Activated CD4-positive, alpha-beta T cell treated with anti-CD3 and anti-CD28 coated beads, Interleukin-2, amount 10 ng/mL, durations not matched to agents 7 days and 5 days (primary cell): ENCODE measurements at regions not wholly inside any gene's neighbourhood (a gene's known extent, or its start where the extent isn't known, plus 50 kb on each side); places are given as distances from the start of the nearest gene placed in this dataset.

ENCODE experiments used
- CTCF ChIA-PET: fragments of 350-600 bp; sonication (Branson Sonifier 250); formaldehyde crosslinking; loops from one replicate; lab custom pipeline; 2021; ENCODE audit warnings: antibody characterized with exemption; lab: Charles Lee
- POLR2A ChIA-PET: fragments of 350-600 bp; sonication (Branson Sonifier 250); formaldehyde crosslinking; loops from one replicate; lab custom pipeline; 2021; ENCODE audit warnings: antibody characterized with exemption; lab: Charles Lee
- DNase-seq: peaks from one replicate; pipeline ENCODE4 v3.0.0-alpha.2; 2020
- H3K27ac Mint-ChIP-seq: one replicate; pipeline ENCODE4 v1.8.0; 2021; ENCODE audit warnings: mild to moderate bottlenecking, moderate library complexity, mixed read lengths
- H3K27me3 Mint-ChIP-seq: one replicate; pipeline ENCODE4 v1.8.0; 2021; ENCODE audit warnings: mixed read lengths
- H3K36me3 Mint-ChIP-seq: one replicate; pipeline ENCODE4 v1.8.0; 2021; ENCODE audit warnings: low read depth, mixed read lengths
- H3K4me1 Mint-ChIP-seq: one replicate; pipeline ENCODE4 v1.8.0; 2021; ENCODE audit warnings: mixed read lengths
- H3K4me3 Mint-ChIP-seq: one replicate; pipeline ENCODE4 v1.8.0; 2021; ENCODE audit warnings: mild to moderate bottlenecking, moderate library complexity, mixed read lengths
- H3K9me3 Mint-ChIP-seq: one replicate; pipeline ENCODE4 v1.8.0; 2021; ENCODE audit warnings: mixed read lengths

DNA sequence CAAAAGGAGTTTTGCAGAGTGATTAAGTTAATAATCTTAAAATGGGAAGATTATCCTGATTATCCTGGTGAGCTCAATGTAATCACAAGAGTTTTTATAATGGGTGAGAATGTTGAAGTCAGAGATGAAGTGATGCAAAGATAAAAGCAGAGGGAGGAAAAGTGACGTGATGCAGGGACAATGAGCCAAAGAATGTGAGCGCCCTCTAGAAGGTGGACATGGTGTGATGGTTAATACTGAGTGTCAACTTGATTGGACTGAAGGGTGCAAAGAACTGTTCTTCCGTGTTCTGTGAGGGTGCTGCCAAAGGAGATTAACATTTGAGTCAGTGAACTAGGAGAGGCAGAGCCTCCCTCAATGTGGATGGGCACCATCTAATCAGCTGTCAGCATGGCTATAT is 569.6 kb upstream of the AGTR1 start:
- no peak overlapping the region for H3K27ac Mint-ChIP-seq
- no peak overlapping the region for H3K4me3 Mint-ChIP-seq
- no peaks in the 10 kb centered on the region for H3K27me3 Mint-ChIP-seq
- no peaks in the 10 kb centered on the region for H3K36me3 Mint-ChIP-seq
- DNase-seq = no peak
- ChIA-PET CTCF (no interaction called here), POLR2A (no interaction called here)
- H3K4me1 Mint-ChIP-seq = no peaks in the 10 kb centered on the region
- peaks cover 3% of the 10 kb centered on the region for H3K9me3 Mint-ChIP-seq

DNA sequence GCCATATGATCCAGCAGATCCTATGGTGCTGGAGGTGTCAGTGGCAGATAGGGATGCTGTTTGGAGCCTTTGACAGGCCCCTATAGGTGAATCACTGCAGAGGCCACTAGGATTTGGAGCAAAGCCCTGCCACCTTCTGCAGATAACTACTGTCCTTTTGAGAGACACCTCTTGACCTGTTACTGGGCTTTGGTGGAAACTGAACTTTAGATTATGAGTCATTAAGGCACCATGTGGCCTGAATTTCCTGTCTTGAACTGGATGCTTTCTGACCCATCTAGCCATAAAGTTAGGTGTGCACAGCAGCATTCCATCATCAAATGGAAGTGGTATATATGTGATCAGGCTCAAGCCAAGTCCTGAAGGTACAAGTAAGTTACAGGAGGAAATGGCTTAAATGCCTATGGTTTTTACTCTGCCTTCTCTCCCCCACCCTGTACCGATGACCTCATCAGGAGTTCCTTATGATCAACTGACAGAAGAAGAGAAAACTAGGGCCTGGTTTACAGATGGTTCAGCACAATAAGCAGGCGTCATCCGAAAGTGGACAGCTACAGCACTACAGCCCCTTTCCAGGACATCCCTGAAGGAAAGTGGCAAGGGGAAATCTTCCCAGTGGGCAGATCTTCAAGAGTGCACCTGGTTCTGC is 565.6 kb upstream of the AGTR1 start:
- no peak overlapping the region for H3K27ac Mint-ChIP-seq
- peaks cover 3% of the 10 kb centered on the region for H3K9me3 Mint-ChIP-seq
- no peak for DNase-seq
- no peaks in the 10 kb centered on the region for H3K36me3 Mint-ChIP-seq
- no peak overlapping the region for H3K4me3 Mint-ChIP-seq
- H3K27me3 Mint-ChIP-seq = no peaks in the 10 kb centered on the region
- no peaks in the 10 kb centered on the region for H3K4me1 Mint-ChIP-seq
- ChIA-PET POLR2A (no interaction called here), CTCF (no interaction called here)

DNA sequence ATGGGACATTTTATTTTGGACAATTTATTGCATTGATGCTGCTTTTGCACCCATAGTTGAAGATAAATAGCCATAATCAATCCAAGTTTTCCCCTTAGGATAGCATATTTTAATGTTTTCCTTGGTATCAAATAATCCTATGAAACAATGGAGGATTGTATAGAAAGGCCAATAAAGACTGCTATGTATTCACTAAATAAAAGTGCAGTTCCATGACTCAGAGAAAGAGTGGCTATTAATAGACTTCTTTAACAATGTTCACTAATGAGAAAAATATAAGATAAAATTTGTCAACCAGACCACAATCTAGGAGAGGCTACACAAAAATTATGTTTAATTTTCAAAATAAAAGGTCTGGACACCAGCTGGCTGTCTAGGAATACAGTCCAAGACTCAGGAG is 560.9 kb upstream of the AGTR1 start:
- no peak overlapping the region for H3K4me3 Mint-ChIP-seq
- H3K4me1 Mint-ChIP-seq = no peaks in the 10 kb centered on the region
- no peaks in the 10 kb centered on the region for H3K9me3 Mint-ChIP-seq
- no peaks in the 10 kb centered on the region for H3K27me3 Mint-ChIP-seq
- no peaks in the 10 kb centered on the region for H3K36me3 Mint-ChIP-seq
- DNase-seq = no peak
- ChIA-PET POLR2A (no interaction called here), CTCF (no interaction called here)
- H3K27ac Mint-ChIP-seq = no peak overlapping the region

DNA sequence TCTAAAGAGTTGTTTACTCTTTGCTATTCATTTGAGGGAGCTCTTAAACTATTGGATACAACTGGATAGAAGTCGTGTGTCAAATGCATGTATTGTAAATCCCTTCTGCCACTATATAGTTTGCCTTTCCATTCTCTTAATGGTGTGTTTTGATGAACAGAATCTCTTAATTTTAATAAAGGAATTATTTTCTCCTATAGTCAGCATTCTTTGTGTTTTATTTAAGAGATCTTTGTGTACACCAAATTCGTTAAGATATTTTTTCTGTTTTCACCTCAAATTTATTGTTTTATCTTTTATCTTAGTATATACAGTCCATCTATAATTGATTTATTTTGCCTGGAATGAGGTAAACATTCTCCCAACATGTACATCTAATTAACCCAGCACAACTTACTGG is 551.5 kb upstream of the AGTR1 start:
- no peaks in the 10 kb centered on the region for H3K9me3 Mint-ChIP-seq
- no peak for DNase-seq
- H3K27me3 Mint-ChIP-seq = no peaks in the 10 kb centered on the region
- H3K27ac Mint-ChIP-seq = no peak overlapping the region
- ChIA-PET POLR2A (no interaction called here), CTCF (no interaction called here)
- no peaks in the 10 kb centered on the region for H3K4me1 Mint-ChIP-seq
- no peak overlapping the region for H3K4me3 Mint-ChIP-seq
- no peaks in the 10 kb centered on the region for H3K36me3 Mint-ChIP-seq

DNA sequence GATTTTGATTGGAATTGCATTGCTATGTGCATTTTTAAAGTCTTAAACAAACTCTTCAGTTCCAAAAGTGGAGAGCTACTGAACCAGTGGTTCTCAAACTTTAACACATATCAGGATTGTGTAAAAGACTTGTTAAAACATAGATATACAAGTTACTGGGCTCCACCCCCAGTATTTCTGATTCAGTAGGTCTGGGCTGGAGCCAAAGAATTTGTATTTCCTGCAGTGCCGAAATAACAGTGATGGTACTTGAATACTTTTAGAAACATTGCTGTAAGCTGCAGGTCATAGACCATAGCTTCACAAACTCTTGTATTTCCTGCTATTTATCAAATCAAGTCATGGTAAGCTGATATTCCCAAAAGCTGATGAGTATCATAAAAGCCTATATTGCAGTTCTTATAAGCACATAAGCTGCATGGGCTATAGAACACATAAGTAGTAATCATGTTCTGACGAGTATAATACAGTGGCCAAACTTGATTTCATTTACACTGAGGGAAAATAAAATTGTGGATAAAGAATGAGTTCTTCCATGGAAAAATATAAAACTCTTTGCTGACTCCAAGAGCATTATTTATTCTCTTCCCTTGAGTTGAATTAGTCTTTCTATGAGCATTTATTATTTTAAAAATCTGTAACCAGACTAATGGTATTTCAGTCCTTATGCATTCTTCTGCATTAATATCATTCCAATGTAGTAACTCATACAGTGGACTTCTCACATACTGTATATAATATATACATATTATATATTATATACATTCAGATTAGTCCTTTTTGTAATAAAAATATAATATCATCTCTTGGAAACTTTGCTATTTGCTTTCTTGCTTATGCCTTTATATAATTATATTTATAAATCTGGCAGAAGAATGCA is 550.5 kb upstream of the AGTR1 start:
- Mint-ChIP-seq H3K9me3 (no peaks in the 10 kb centered on the region), H3K4me3 (no peak overlapping the region), H3K4me1 (no peaks in the 10 kb centered on the region), H3K27ac (no peak overlapping the region), H3K36me3 (no peaks in the 10 kb centered on the region), H3K27me3 (no peaks in the 10 kb centered on the region)
- DNase-seq = no peak
- POLR2A ChIA-PET = no interaction called here
- CTCF ChIA-PET = no interaction called here

DNA sequence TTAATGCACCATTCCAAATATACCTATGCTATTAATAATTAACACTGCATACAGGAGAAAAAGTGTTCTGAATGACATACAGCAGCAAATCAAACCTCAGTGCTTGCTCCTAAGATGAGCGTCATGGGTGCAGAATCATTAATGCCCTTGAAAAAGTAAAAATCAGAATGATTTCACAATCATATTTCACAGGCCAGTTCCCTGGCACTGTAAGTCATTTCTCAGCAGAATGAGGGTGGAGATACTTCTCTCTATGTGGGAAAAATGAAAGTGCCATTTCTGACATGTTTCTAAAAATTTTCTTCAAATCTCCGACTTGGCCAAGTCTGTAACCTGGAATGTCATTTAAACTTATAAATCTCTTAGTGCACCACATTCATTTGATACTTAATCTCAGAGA is 549.8 kb upstream of the AGTR1 start:
- ChIA-PET POLR2A (no interaction called here), CTCF (no interaction called here)
- Mint-ChIP-seq H3K4me1 (no peaks in the 10 kb centered on the region), H3K9me3 (no peaks in the 10 kb centered on the region), H3K4me3 (no peak overlapping the region), H3K27ac (no peak overlapping the region), H3K27me3 (no peaks in the 10 kb centered on the region), H3K36me3 (no peaks in the 10 kb centered on the region)
- DNase-seq = no peak

DNA sequence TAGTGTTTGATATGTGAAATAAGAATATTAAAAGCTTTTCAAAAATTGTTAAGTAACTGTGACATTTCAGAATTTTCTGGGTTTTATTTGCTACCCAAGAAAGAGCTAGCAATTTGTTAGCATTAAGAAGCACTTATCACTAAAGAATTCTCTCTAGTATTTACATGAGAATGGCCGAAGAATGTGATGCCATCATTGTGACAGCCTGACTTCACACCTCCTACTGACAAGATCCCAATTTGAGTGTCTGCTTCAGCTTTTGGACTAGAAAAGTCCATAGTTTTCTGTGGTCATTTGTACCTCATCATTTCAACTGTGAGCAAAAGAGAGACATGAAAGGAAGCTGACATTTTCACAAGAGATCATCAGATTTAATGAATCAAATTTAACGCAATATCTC is 548.1 kb upstream of the AGTR1 start:
- Mint-ChIP-seq H3K4me3 (no peak overlapping the region), H3K36me3 (no peaks in the 10 kb centered on the region), H3K27me3 (no peaks in the 10 kb centered on the region), H3K27ac (no peak overlapping the region), H3K4me1 (no peaks in the 10 kb centered on the region), H3K9me3 (no peaks in the 10 kb centered on the region)
- ChIA-PET POLR2A (no interaction called here), CTCF (no interaction called here)
- DNase-seq = no peak

DNA sequence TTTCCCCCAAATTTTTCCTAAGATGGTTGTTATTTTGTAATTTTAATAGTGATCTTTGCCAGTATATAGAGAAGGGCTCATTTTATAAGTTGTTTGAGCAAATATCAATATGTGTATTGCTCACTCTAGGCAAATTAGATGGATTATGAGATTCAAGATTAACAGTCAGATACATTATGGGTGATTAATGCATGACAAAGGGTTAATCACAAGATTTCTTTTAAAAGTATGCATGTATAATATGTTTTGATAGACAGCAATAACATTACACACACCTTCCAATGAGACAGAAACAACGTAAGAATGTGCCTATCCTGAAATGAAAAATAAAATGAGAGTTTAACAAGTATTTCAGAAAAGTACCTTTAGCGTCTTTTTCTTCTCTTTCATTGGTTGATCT is 547.6 kb upstream of the AGTR1 start:
- ChIA-PET CTCF (no interaction called here), POLR2A (no interaction called here)
- H3K27me3 Mint-ChIP-seq = no peaks in the 10 kb centered on the region
- H3K9me3 Mint-ChIP-seq = no peaks in the 10 kb centered on the region
- H3K27ac Mint-ChIP-seq = no peak overlapping the region
- H3K4me3 Mint-ChIP-seq = no peak overlapping the region
- H3K4me1 Mint-ChIP-seq = no peaks in the 10 kb centered on the region
- DNase-seq = no peak
- no peaks in the 10 kb centered on the region for H3K36me3 Mint-ChIP-seq

DNA sequence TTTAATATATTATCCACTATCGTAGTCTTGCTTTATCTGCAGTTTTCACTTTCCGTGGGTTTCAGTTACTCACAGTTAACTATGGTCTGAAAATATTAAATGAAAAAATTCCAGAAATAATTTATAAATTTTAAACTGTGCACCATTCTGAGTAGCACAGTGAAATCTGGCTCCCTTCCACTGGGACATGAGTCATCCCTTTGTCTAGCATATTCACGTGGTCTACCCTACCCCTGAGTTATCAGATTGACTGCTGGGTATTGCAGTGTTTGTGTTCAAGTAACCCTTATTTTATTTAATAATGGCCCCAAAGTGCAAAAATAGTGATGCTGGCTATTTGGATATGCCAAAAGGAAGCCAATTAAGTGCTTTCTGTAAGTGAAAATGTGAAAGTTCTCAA is 539.5 kb upstream of the AGTR1 start:
- Mint-ChIP-seq H3K9me3 (no peaks in the 10 kb centered on the region), H3K36me3 (no peaks in the 10 kb centered on the region), H3K4me3 (no peak overlapping the region), H3K27me3 (no peaks in the 10 kb centered on the region), H3K27ac (no peak overlapping the region), H3K4me1 (no peaks in the 10 kb centered on the region)
- ChIA-PET POLR2A (no interaction called here), CTCF (no interaction called here)
- no peak for DNase-seq

DNA sequence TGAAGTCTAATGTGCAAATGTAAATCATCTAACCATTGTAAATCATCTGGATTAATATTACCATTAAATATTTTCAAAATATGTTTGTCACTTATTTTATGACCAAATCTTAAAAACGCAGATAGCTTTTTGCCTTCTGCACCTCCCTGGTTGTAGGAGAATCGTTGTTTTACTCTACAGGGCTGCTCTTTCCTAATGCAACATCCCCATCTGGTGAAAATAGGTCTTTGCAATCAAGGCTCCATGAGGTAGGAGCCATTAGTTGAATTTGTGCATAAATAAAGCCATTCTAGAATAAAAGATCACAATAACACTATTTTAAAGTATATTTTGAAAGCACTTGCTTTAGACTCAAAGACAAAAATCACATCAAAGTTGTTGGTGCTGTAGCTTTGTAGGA is 535.6 kb upstream of the AGTR1 start:
- H3K36me3 Mint-ChIP-seq = no peaks in the 10 kb centered on the region
- H3K27ac Mint-ChIP-seq = no peak overlapping the region
- H3K27me3 Mint-ChIP-seq = no peaks in the 10 kb centered on the region
- no peaks in the 10 kb centered on the region for H3K9me3 Mint-ChIP-seq
- POLR2A ChIA-PET = no interaction called here
- CTCF ChIA-PET = no interaction called here
- H3K4me1 Mint-ChIP-seq = no peaks in the 10 kb centered on the region
- no peak overlapping the region for H3K4me3 Mint-ChIP-seq
- DNase-seq = no peak

DNA sequence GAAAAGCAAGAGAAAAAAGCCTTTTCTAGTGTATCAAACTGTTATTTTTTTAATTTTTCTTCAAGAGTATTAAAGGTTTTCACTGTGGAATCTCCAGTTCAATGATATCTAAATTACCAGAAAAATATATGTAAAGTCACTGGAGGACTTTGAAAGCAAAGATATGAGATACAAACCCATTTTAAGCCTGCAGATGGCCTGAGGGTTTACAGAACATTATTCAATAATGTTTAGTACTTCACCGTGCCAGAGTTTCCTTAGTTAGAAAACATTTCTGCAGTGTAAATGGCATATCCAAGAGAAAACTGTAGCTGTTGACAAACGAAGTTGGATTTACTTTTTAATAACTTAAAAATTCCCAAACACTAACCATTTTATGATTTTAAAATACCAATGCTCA is 529.4 kb upstream of the AGTR1 start:
- POLR2A ChIA-PET = no interaction called here
- H3K9me3 Mint-ChIP-seq = no peaks in the 10 kb centered on the region
- CTCF ChIA-PET = no interaction called here
- no peaks in the 10 kb centered on the region for H3K4me1 Mint-ChIP-seq
- no peaks in the 10 kb centered on the region for H3K36me3 Mint-ChIP-seq
- H3K4me3 Mint-ChIP-seq = no peak overlapping the region
- no peaks in the 10 kb centered on the region for H3K27me3 Mint-ChIP-seq
- no peak overlapping the region for H3K27ac Mint-ChIP-seq
- DNase-seq = no peak

DNA sequence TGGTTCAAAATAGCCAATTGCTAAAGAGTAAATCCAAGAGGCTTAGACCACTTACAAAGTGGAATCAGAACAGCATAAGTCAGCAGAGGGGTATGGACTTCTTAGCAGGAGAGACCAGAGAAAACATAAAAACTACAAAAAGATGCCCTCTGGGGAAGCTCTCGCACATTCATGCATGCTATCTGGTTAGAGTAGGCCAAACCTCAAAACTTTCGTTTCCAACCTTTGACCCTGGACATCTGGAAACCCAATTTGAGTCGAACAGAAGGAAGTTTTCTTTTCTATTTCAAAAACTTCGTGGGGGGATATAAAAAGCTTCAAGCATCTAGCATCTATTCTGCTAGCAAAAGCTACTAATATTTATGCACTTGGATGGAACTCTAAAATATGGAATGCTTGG is 523.9 kb upstream of the AGTR1 start:
- POLR2A ChIA-PET = no interaction called here
- H3K9me3 Mint-ChIP-seq = no peaks in the 10 kb centered on the region
- H3K36me3 Mint-ChIP-seq = no peaks in the 10 kb centered on the region
- no peak for DNase-seq
- H3K27me3 Mint-ChIP-seq = no peaks in the 10 kb centered on the region
- CTCF ChIA-PET = interaction anchor here (0.6 kb wide), 1 partner anchor 83 kb away, joined by 3 read pairs; no protein-coding TSS in a partner anchor
- H3K4me3 Mint-ChIP-seq = no peak overlapping the region
- H3K4me1 Mint-ChIP-seq = no peaks in the 10 kb centered on the region
- no peak overlapping the region for H3K27ac Mint-ChIP-seq

DNA sequence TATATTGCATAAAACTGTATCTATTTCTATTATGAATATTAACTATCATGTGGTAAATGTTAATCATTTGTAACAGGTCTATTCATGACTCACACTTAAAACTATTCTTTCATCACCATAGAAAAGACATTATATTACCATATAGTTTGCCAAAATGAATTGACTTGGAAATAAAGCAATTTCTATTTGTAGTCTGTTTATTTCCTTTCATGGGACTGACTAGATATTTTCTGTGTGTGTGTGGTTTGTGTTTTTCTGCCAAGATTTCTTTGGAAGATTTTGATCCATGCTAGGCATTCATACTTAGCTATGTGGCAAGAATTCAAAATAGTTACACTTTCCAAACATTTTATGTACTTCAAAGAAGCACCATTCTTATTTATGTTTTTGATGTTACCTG is 522.5 kb upstream of the AGTR1 start:
- Mint-ChIP-seq H3K9me3 (no peaks in the 10 kb centered on the region), H3K36me3 (no peaks in the 10 kb centered on the region)

DNA sequence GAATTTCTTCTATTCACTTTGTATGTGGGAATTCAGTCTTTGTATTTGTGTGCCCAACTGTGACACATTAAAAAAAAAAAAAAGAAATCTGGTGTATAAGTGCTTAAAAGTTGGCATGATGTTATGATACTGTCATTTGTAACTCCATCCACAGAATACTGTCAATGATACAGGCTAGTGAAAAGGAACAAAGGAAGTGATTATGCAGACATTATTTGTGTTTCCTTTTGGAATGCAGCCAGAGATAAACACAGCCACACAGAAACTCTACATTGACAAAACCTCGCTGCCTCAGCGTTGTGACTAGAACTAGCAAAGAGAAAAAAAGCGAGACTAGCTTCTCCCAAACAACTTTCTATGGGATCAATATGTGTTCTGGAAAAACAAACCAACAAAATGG is 519.2 kb upstream of the AGTR1 start:
- H3K27ac Mint-ChIP-seq = no peak overlapping the region
- POLR2A ChIA-PET = no interaction called here
- no peaks in the 10 kb centered on the region for H3K27me3 Mint-ChIP-seq
- CTCF ChIA-PET = no interaction called here
- DNase-seq = no peak
- no peak overlapping the region for H3K4me3 Mint-ChIP-seq
- no peaks in the 10 kb centered on the region for H3K36me3 Mint-ChIP-seq
- no peaks in the 10 kb centered on the region for H3K4me1 Mint-ChIP-seq
- no peaks in the 10 kb centered on the region for H3K9me3 Mint-ChIP-seq

More for the DNA sequence above, 522.5 kb upstream of the AGTR1 start:
- Mint-ChIP-seq H3K4me3 (no peak overlapping the region), H3K27me3 (no peaks in the 10 kb centered on the region), H3K4me1 (no peaks in the 10 kb centered on the region), H3K27ac (no peak overlapping the region)
- ChIA-PET POLR2A (no interaction called here), CTCF (no interaction called here)
- no peak for DNase-seq
